CD8-positive, alpha-beta memory T cell (primary cell): ENCODE measurements at regions not wholly inside any gene's neighbourhood (a gene's known extent, or its start where the extent isn't known, plus 50 kb on each side); places are given as distances from the start of the nearest gene placed in this dataset.

Source experiments
- CTCF ChIA-PET: fragments of 350-600 bp; sonication (Branson Sonifier 250); formaldehyde crosslinking; loops from one replicate; lab custom pipeline; 2021; ENCODE audit warnings: antibody characterized with exemption; lab: Charles Lee
- POLR2A ChIA-PET: fragments of 350-600 bp; sonication (Branson Sonifier 250); formaldehyde crosslinking; loops from one replicate; lab custom pipeline; 2021; ENCODE audit warnings: antibody characterized with exemption; lab: Charles Lee
- DNase-seq, 5 donors: peaks; one replicate each; pipeline versions ENCODE4 v3.0.0 to v3.0.0-alpha.2; 2020 to 2022; ENCODE audit warnings: mixed read lengths in 1 of 5
- H3K27ac ChIP-seq: one replicate; pipeline ENCODE4 v1.7.0; 2013; ENCODE audit warnings: low read depth, mild to moderate bottlenecking, low read length, moderate library complexity
- H3K27me3 ChIP-seq: 2 replicates; pipeline ENCODE4 v1.7.0; 2013; ENCODE audit warnings: low read length, mild to moderate bottlenecking; ENCODE audit not compliant: insufficient read depth, poor library complexity, severe bottlenecking
- H3K36me3 ChIP-seq: 2 replicates; pipeline ENCODE4 v1.7.0; 2013; ENCODE audit warnings: mild to moderate bottlenecking, low read length, moderate library complexity; ENCODE audit not compliant: insufficient read depth
- H3K4me1 ChIP-seq: 2 replicates; pipeline ENCODE4 v1.7.0; 2013; ENCODE audit warnings: mild to moderate bottlenecking, low read length, moderate library complexity; ENCODE audit not compliant: insufficient read depth
- H3K4me3 ChIP-seq: 2 replicates; pipeline ENCODE4 v1.7.0; 2013; ENCODE audit warnings: mild to moderate bottlenecking, low read length
- H3K9me3 ChIP-seq: 2 replicates; pipeline ENCODE4 v1.7.0; 2013; ENCODE audit warnings: mild to moderate bottlenecking, low read length
- H3K27ac Mint-ChIP-seq, 8 donors: one replicate each; pipeline ENCODE4 v1.8.0; 2020 to 2021; ENCODE audit warnings: mixed read lengths in 8 of 8, mild to moderate bottlenecking in 6 of 8, inconsistent platforms in 3 of 8, moderate library complexity in 3 of 8
- H3K27me3 Mint-ChIP-seq, 2 donors: one replicate each; pipeline ENCODE4 v1.8.0; 2020 to 2021; ENCODE audit warnings: mixed read lengths in 2 of 2, mild to moderate bottlenecking in 1 of 2, moderate library complexity in 1 of 2
- H3K36me3 Mint-ChIP-seq, 3 donors: one replicate each; pipeline ENCODE4 v1.8.0; 2020 to 2021; ENCODE audit warnings: mixed read lengths in 3 of 3, inconsistent platforms in 1 of 3, mild to moderate bottlenecking in 1 of 3
- H3K4me1 Mint-ChIP-seq, 3 donors: one replicate each; pipeline ENCODE4 v1.8.0; 2020 to 2021; ENCODE audit warnings: mixed read lengths in 3 of 3, inconsistent platforms in 1 of 3, mild to moderate bottlenecking in 1 of 3
- H3K4me3 Mint-ChIP-seq, 7 donors: one replicate each; pipeline ENCODE4 v1.8.0; 2020 to 2021; ENCODE audit warnings: mixed read lengths in 7 of 7, mild to moderate bottlenecking in 6 of 7, moderate library complexity in 4 of 7, inconsistent platforms in 2 of 7
- H3K9me3 Mint-ChIP-seq, 5 donors: one replicate each; pipeline ENCODE4 v1.8.0; 2020 to 2022; ENCODE audit warnings: mixed read lengths in 5 of 5, mild to moderate bottlenecking in 3 of 5, moderate library complexity in 2 of 5, inconsistent platforms in 1 of 5

DNA sequence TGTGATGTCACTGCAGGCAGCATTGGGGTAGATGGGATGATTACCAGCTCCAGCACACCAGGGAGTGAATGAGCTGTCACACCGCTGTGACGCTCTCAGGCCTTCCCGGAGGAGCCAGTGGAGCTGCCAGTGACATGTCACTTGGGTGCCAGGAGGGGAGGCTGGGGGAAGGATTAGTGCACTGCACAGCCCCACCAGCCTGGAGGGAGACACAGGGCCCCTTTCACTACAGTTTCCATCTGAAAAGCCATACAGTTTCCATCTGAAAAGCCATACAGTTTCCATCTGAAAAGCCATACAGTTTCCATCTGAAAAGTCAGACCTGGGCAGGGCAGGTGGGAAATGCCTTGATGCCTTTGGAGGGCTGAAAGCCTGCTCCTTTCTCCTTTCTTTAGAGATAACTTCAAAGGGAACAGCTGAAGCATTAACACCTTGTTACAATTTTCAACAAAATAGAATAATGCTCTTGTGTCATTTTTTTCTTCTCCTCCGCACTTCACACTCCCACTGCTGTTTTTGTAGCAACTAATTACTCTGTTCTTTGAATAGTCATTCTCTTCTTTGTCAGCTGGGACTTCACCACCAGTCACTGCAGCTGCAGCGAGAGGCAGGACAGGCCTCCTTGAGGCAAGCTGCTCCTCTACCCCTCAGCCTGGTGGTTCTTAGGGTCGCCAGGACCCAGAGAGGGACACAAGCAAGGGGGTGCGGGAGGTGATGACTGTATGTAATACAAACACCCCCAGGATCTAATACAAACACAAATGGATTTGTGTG is 256.9 kb upstream of the RGS6 start:
- Histone ChIP-seq H3K9me3 (no peaks in the 10 kb centered on the region), H3K4me3 (no peak overlapping the region), H3K27me3 (no peaks in the 10 kb centered on the region), H3K36me3 (peaks cover 7% of the 10 kb centered on the region), H3K4me1 (no peaks in the 10 kb centered on the region), H3K27ac (no peak overlapping the region)
- DNase-seq = no peak
- POLR2A ChIA-PET = no interaction called here
- Mint-ChIP-seq H3K36me3 (peaks cover 29 to 74% (median 38%) of the 10 kb centered on the region in 3 donors), H3K9me3 (peaks cover 0 to 3% (median 0%) of the 10 kb centered on the region in 5 donors), H3K27me3 (no peaks in the 10 kb centered on the region), H3K27ac (no peak overlapping the region), H3K4me3 (no peak overlapping the region), H3K4me1 (no peaks in the 10 kb centered on the region)
- CTCF ChIA-PET = no interaction called here

DNA sequence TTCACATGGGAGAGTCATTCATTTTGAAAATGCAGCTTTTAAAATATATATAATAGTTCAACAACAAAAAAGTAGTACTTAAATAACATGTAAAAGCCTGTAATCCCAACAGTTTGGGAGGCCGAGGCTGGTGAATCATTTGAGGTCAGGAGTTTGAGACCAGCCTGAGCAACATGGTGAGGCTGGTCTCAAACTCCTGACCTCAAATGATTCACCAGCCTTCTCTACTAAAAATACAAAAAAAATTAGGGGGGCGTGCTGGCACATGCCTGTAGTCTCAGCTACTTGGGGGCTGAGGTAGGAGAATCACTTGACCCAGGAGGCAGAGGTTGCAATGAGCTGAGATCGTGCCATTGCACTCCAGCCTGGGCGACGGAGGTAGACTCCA is 256.3 kb upstream of the RGS6 start:
- Histone ChIP-seq H3K27ac (no peak overlapping the region), H3K4me3 (no peak overlapping the region), H3K4me1 (no peaks in the 10 kb centered on the region), H3K9me3 (no peaks in the 10 kb centered on the region), H3K36me3 (peaks cover 7% of the 10 kb centered on the region), H3K27me3 (no peaks in the 10 kb centered on the region)
- no peak for DNase-seq
- H3K27ac Mint-ChIP-seq = no peak overlapping the region
- CTCF ChIA-PET = no interaction called here
- H3K4me1 Mint-ChIP-seq = no peaks in the 10 kb centered on the region
- no peak overlapping the region for H3K4me3 Mint-ChIP-seq
- POLR2A ChIA-PET = no interaction called here
- peaks cover 0 to 3% (median 0%) of the 10 kb centered on the region in 5 donors for H3K9me3 Mint-ChIP-seq
- H3K36me3 Mint-ChIP-seq = peaks cover 29 to 74% (median 38%) of the 10 kb centered on the region in 3 donors
- no peaks in the 10 kb centered on the region for H3K27me3 Mint-ChIP-seq

DNA sequence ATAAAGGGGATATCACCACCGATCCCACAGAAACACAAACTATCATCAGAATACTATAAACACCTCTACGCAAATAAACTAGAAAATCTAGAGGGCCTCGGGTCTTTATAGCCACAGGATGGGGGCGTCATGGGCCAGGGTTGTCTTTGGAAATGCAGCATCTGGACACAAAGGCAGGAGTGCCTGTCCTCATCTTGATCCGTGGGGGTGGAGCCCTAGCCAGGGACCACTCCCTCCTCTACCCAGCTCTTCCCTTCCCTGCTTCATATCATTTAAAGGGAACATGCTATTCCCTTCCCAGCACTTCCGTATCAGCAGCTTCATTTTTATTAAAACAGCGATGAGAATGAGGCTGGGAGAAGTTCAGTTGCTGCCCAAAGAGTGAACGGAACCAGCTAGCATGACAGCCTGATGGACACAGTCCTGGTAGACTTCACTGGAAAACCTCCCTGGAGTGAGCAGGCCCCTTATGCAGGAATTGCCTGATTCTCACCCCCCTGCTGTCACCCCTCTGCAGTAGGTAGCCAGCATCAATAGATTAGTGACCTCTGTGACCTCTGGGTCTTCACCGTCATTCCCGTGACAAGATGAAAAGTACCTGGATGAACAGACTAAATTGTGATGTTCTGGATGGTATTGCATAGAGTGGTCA is 251.4 kb upstream of the RGS6 start:
- peaks cover 22 to 53% (median 27%) of the 10 kb centered on the region in 3 donors for H3K36me3 Mint-ChIP-seq
- H3K9me3 ChIP-seq = no peaks in the 10 kb centered on the region

DNA sequence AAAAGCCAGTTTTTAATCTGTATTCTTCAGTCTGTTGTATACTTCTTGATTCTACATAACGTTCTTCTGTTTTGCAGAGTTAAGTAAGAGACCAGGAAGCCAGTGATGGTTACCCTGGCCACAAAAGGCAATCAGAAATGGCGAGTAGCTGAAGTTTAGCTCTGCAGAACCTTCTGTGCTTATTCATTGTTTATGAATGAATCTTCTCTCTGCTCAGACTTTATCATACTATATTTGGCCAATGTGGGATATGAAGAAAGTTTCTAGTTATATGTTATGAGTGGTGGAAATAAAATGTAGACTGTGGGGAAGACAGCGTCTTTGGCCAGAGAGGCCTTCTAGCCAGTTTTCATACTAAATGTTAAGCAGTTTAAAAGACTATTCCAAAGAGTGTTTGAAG is 249.9 kb upstream of the RGS6 start:
- Histone ChIP-seq H3K27me3 (no peaks in the 10 kb centered on the region), H3K9me3 (no peaks in the 10 kb centered on the region), H3K4me3 (no peak overlapping the region), H3K27ac (no peak overlapping the region), H3K4me1 (no peaks in the 10 kb centered on the region), H3K36me3 (peaks cover 14% of the 10 kb centered on the region)
- DNase-seq = no peak
- no peaks in the 10 kb centered on the region for H3K9me3 Mint-ChIP-seq
- CTCF ChIA-PET = no interaction called here
- H3K36me3 Mint-ChIP-seq = peaks cover 20 to 56% (median 31%) of the 10 kb centered on the region in 3 donors
- no peak overlapping the region for H3K4me3 Mint-ChIP-seq
- no peaks in the 10 kb centered on the region for H3K4me1 Mint-ChIP-seq
- peak overlapping the region in 1 of 8 donors; percentile 42 for H3K27ac Mint-ChIP-seq
- H3K27me3 Mint-ChIP-seq = peaks cover 0 to 2% of the 10 kb centered on the region in 2 donors
- POLR2A ChIA-PET = no interaction called here

More for the DNA sequence above, 251.4 kb upstream of the RGS6 start:
- H3K27me3 ChIP-seq = no peaks in the 10 kb centered on the region
- no peak overlapping the region for H3K27ac ChIP-seq
- Mint-ChIP-seq H3K27ac (peak overlapping the region in 1 of 8 donors; percentile 36), H3K27me3 (peaks cover 0 to 2% of the 10 kb centered on the region in 2 donors), H3K9me3 (peaks cover 0 to 3% (median 0%) of the 10 kb centered on the region in 5 donors), H3K4me3 (no peak overlapping the region), H3K4me1 (no peaks in the 10 kb centered on the region)
- peaks cover 11% of the 10 kb centered on the region for H3K36me3 ChIP-seq
- H3K4me3 ChIP-seq = no peak overlapping the region
- DNase-seq = no peak
- ChIA-PET CTCF (no interaction called here), POLR2A (no interaction called here)
- H3K4me1 ChIP-seq = no peaks in the 10 kb centered on the region

DNA sequence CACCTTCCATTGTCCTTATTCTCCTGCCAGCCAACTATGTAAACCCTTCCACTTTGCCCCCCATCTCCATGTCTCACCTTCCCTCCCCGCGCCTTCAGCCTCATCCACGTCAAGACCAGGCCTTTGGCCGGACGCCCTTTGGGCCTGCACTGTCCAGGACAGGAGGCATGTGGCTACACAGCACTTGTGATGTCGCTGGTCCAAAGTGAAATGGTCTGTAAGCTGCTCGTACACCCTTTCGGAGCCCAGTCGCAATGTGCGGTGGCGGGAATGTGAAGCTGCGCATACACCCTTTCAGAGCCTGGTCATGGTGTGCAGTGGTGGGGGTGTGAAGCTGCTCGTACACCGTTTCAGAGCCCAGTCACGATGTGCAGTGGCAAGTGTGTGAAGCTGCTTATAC is 247.9 kb upstream of the RGS6 start:
- no peaks in the 10 kb centered on the region for H3K4me1 ChIP-seq
- no peak overlapping the region for H3K27ac Mint-ChIP-seq
- H3K4me3 Mint-ChIP-seq = no peak overlapping the region
- no peak overlapping the region for H3K27ac ChIP-seq
- no peaks in the 10 kb centered on the region for H3K4me1 Mint-ChIP-seq
- peaks cover 0 to 2% of the 10 kb centered on the region in 2 donors for H3K27me3 Mint-ChIP-seq
- H3K27me3 ChIP-seq = no peaks in the 10 kb centered on the region
- no peaks in the 10 kb centered on the region for H3K9me3 Mint-ChIP-seq
- H3K4me3 ChIP-seq = no peak overlapping the region
- H3K36me3 Mint-ChIP-seq = peaks cover 8 to 57% (median 29%) of the 10 kb centered on the region in 3 donors
- ChIA-PET POLR2A (no interaction called here), CTCF (no interaction called here)
- DNase-seq = no peak
- no peaks in the 10 kb centered on the region for H3K9me3 ChIP-seq
- peaks cover 14% of the 10 kb centered on the region for H3K36me3 ChIP-seq

DNA sequence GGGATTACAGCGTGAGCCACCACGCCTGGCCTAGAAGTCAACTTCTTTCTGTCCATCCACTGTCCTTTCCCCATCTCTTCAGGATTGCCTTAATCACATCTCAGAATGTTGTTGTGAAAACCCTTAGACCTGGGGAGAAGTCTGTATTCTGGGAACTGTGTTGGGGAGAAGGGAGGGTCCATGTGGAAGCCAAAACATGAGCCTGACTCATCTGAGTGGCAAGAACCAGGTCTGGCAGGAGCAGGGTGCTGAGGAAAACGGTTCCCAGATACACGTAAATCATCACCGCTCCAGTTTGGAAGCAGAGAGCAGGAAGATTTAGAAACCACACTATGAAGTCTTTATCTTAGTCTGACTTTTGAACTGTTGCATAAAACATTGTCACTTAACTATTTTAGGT is 245.6 kb upstream of the RGS6 start:
- Histone ChIP-seq H3K36me3 (peaks cover 14% of the 10 kb centered on the region), H3K9me3 (no peaks in the 10 kb centered on the region), H3K27ac (no peak overlapping the region), H3K4me3 (no peak overlapping the region), H3K4me1 (no peaks in the 10 kb centered on the region), H3K27me3 (no peaks in the 10 kb centered on the region)
- Mint-ChIP-seq H3K27me3 (peaks cover 0 to 2% of the 10 kb centered on the region in 2 donors), H3K36me3 (peaks cover 23 to 67% (median 38%) of the 10 kb centered on the region in 3 donors), H3K4me1 (no peaks in the 10 kb centered on the region), H3K27ac (peak overlapping the region in 1 of 8 donors; percentile 53), H3K9me3 (no peaks in the 10 kb centered on the region), H3K4me3 (no peak overlapping the region)
- CTCF ChIA-PET = no interaction called here
- POLR2A ChIA-PET = no interaction called here
- no peak for DNase-seq

DNA sequence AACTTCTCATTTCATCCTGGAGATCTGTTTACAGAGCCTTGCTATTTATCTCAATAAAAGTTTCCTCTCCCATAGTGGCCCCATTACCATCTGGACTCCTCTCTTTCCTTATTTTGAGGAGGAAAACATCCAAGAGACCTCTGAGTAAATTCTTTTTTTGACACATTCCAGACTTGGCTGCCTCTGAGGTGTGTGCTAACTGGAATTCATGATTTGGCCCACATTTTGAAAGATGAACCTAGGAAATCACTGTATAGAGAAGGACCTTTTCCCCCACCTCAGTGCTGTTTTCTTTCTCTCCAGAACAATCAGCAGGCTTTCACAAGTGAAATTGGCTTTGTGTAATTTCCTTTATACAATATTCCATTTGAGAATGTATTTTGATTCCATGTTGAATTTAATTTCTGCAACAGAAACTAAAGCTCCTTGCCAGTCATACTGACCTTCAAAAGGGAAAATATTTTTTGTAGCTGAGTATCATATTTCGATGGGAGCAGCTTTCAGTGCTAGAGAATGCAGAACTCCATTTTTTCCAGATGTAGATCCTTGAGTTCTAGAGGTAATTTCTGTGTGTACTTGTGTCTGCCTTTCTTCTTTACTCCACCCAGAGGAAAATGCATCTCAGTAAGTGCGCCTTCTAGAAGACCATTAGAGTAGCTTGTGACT is 244.9 kb upstream of the RGS6 start:
- Histone ChIP-seq H3K27me3 (no peaks in the 10 kb centered on the region), H3K27ac (no peak overlapping the region), H3K9me3 (no peaks in the 10 kb centered on the region), H3K36me3 (peaks cover 14% of the 10 kb centered on the region), H3K4me3 (no peak overlapping the region), H3K4me1 (no peaks in the 10 kb centered on the region)
- no peak for DNase-seq
- POLR2A ChIA-PET = no interaction called here
- Mint-ChIP-seq H3K9me3 (no peaks in the 10 kb centered on the region), H3K27me3 (peaks cover 0 to 2% of the 10 kb centered on the region in 2 donors), H3K4me3 (no peak overlapping the region), H3K27ac (no peak overlapping the region), H3K36me3 (peaks cover 25 to 73% (median 41%) of the 10 kb centered on the region in 3 donors), H3K4me1 (no peaks in the 10 kb centered on the region)
- CTCF ChIA-PET = no interaction called here

DNA sequence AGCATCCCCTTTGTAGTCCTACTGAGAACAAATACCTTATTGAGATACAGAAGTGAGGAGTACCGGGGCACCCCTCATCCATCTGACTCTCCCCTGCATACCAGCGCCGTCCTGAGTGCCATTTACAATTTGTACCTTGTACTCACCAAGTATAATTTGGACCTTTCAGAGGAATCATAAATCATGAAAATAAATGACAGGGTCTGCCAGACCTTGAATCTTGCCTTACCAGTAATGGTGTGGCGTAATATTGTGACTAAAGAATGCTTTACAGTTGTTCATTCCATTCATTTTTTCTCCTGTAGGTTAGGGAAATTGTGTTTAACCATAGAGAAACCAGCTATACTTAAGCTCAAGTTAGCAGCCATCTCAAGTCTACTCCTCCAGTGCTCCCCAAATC is 243.7 kb upstream of the RGS6 start:
- Mint-ChIP-seq H3K9me3 (no peaks in the 10 kb centered on the region), H3K36me3 (peaks cover 25 to 74% (median 41%) of the 10 kb centered on the region in 3 donors), H3K27me3 (peaks cover 0 to 2% of the 10 kb centered on the region in 2 donors), H3K4me1 (no peaks in the 10 kb centered on the region), H3K27ac (no peak overlapping the region), H3K4me3 (no peak overlapping the region)
- Histone ChIP-seq H3K27me3 (no peaks in the 10 kb centered on the region), H3K4me1 (peaks cover 5% of the 10 kb centered on the region), H3K36me3 (peaks cover 14% of the 10 kb centered on the region), H3K27ac (no peak overlapping the region), H3K4me3 (no peak overlapping the region), H3K9me3 (no peaks in the 10 kb centered on the region)
- no peak for DNase-seq
- ChIA-PET CTCF (no interaction called here), POLR2A (no interaction called here)
